NT2/D1 (cell line): ENCODE measurements at regions not wholly inside any gene's neighbourhood (a gene's known extent, or its start where the extent isn't known, plus 50 kb on each side); places are given as distances from the start of the nearest gene placed in this dataset.
"Not testable (repeated sequence)": the region's sequence is repeated elsewhere in the genome, so short reads cannot be mapped to it uniquely, and the experiment has no call there.

Experiments
- DNase-seq: peaks from one replicate; pipeline ENCODE4 v3.0.0-alpha.2; 2011; ENCODE audit warnings: low read depth, low spot score
- H3K27me3 ChIP-seq: 2 replicates; pipeline ENCODE4 v1.6.0; 2011; ENCODE audit warnings: mild to moderate bottlenecking; ENCODE audit not compliant: insufficient read length, insufficient read depth
- H3K36me3 ChIP-seq: 2 replicates; pipeline ENCODE4 v1.6.1; 2011; ENCODE audit warnings: mild to moderate bottlenecking, low read length, mixed read lengths; ENCODE audit not compliant: insufficient read depth, insufficient read length
- H3K4me1 ChIP-seq: 2 replicates; pipeline ENCODE4 v1.5.1; 2011; ENCODE audit not compliant: insufficient read depth, insufficient read length
- H3K4me3 ChIP-seq: 2 replicates; pipeline ENCODE4 v1.5.1; 2011; ENCODE audit warnings: low read depth; ENCODE audit not compliant: insufficient read length
- H3K9ac ChIP-seq: 2 replicates; pipeline ENCODE4 v1.6.0; 2011; ENCODE audit warnings: low read depth; ENCODE audit not compliant: insufficient read length
- H3K9me3 ChIP-seq: 2 replicates; pipeline ENCODE4 v1.5.1; 2011; ENCODE audit warnings: mild to moderate bottlenecking, low read length; ENCODE audit not compliant: insufficient read depth
- SUZ12 ChIP-seq: IDR thresholded peaks from 2 replicates; pipeline ENCODE4 v1.6.1; 2011; ENCODE audit not compliant: insufficient read length, insufficient read depth; ENCODE audit errors: extremely low read depth
- YY1 ChIP-seq: IDR thresholded peaks from 2 replicates; pipeline ENCODE4 v1.6.1; 2011; ENCODE audit not compliant: insufficient read length, insufficient read depth
- ZNF274 ChIP-seq: IDR thresholded peaks from 2 replicates; pipeline ENCODE4 v1.6.1; 2011; ENCODE audit warnings: mild to moderate bottlenecking, low read depth, low read length

- TF ChIP-seq YY1, result no peak
- no peaks in the 10 kb centered on the region for H3K4me1 ChIP-seq
- no peaks in the 10 kb centered on the region for H3K36me3 ChIP-seq
- no peaks in the 10 kb centered on the region for H3K27me3 ChIP-seq
- H3K9me3 ChIP-seq, result peaks cover 5% of the 10 kb centered on the region
- H3K9ac ChIP-seq, result no peak overlapping the region
- H3K4me3 ChIP-seq, result no peak overlapping the region
- no peak for DNase-seq
Measured at GRCh38 chr3:35473956-35474355, 165.4 kb upstream of the ARPP21 start.

GRCh38 chr3:35482566-35482965 lies 156.8 kb upstream of the ARPP21 start:
- H3K9me3 ChIP-seq, H3K4me1 ChIP-seq: not testable (repeated sequence)
- peak; percentile 72 for DNase-seq

GRCh38 chr3:35483131-35483530 lies 156.2 kb upstream of the ARPP21 start:
- no peaks in the 10 kb centered on the region for H3K9me3 ChIP-seq
- H3K36me3 ChIP-seq, result no peaks in the 10 kb centered on the region
- H3K27me3 ChIP-seq, result no peaks in the 10 kb centered on the region
- TF ChIP-seq ZNF274, result no peak
- TF ChIP-seq YY1, result no peak
- no peak for TF ChIP-seq SUZ12
- H3K4me3 ChIP-seq, result no peak overlapping the region
- DNase-seq, result no peak
- H3K9ac ChIP-seq, result no peak overlapping the region
- H3K4me1 ChIP-seq, result no peaks in the 10 kb centered on the region

More at GRCh38 chr3:35482566-35482965, 156.8 kb upstream of the ARPP21 start:
- H3K36me3 ChIP-seq, H3K4me3 ChIP-seq, H3K27me3 ChIP-seq, H3K9ac ChIP-seq: not testable (repeated sequence)

GRCh38 chr3:35484929-35485530 lies 154.3 kb upstream of the ARPP21 start:
- DNase-seq, result no peak
- Histone ChIP-seq H3K9ac (no peak overlapping the region), H3K27me3 (no peaks in the 10 kb centered on the region), H3K4me1 (no peaks in the 10 kb centered on the region), H3K9me3 (no peaks in the 10 kb centered on the region), H3K4me3 (no peak overlapping the region), H3K36me3 (no peaks in the 10 kb centered on the region)
- no peak for TF ChIP-seq YY1
- no peak for TF ChIP-seq ZNF274
- TF ChIP-seq SUZ12, result no peak

- no peaks in the 10 kb centered on the region for H3K4me1 ChIP-seq
- no peak overlapping the region for H3K9ac ChIP-seq
- H3K4me3 ChIP-seq, result no peak overlapping the region
- no peaks in the 10 kb centered on the region for H3K9me3 ChIP-seq
- H3K27me3 ChIP-seq, result no peaks in the 10 kb centered on the region
- H3K36me3 ChIP-seq, result no peaks in the 10 kb centered on the region
- TF ChIP-seq ZNF274 (no peak), SUZ12 (no peak), YY1 (no peak)
- no peak for DNase-seq
Measured at GRCh38 chr3:35486295-35486694, 153.0 kb upstream of the ARPP21 start.

- no peak overlapping the region for H3K9ac ChIP-seq
- no peaks in the 10 kb centered on the region for H3K9me3 ChIP-seq
- no peak overlapping the region for H3K4me3 ChIP-seq
- H3K4me1 ChIP-seq, result no peaks in the 10 kb centered on the region
- H3K36me3 ChIP-seq, result no peaks in the 10 kb centered on the region
- no peak for TF ChIP-seq YY1
- no peak for DNase-seq
- no peaks in the 10 kb centered on the region for H3K27me3 ChIP-seq
Measured at GRCh38 chr3:35487376-35487775, 151.9 kb upstream of the ARPP21 start.

- no peak for DNase-seq
- Histone ChIP-seq H3K9me3 (no peaks in the 10 kb centered on the region), H3K4me1 (no peaks in the 10 kb centered on the region), H3K36me3 (no peaks in the 10 kb centered on the region), H3K4me3 (no peak overlapping the region), H3K27me3 (no peaks in the 10 kb centered on the region), H3K9ac (no peak overlapping the region)
- TF ChIP-seq SUZ12 (no peak), YY1 (no peak), ZNF274 (no peak)
Measured at GRCh38 chr3:35488526-35488925, 150.8 kb upstream of the ARPP21 start.

GRCh38 chr3:35492841-35493240 lies 146.5 kb upstream of the ARPP21 start:
- no peak for DNase-seq
- no peaks in the 10 kb centered on the region for H3K27me3 ChIP-seq
- H3K9me3 ChIP-seq, result no peaks in the 10 kb centered on the region
- H3K4me3 ChIP-seq, result no peak overlapping the region
- TF ChIP-seq YY1, result no peak
- no peak for TF ChIP-seq ZNF274
- TF ChIP-seq SUZ12, result no peak
- no peaks in the 10 kb centered on the region for H3K4me1 ChIP-seq
- H3K36me3 ChIP-seq, result no peaks in the 10 kb centered on the region
- no peak overlapping the region for H3K9ac ChIP-seq
